Endothelial cell of umbilical vein (primary cell): ENCODE measurements at regions not wholly inside any gene's neighbourhood (a gene's known extent, or its start where the extent isn't known, plus 50 kb on each side); places are given as distances from the start of the nearest gene placed in this dataset.

ENCODE experiments used
- CTCF ChIP-seq, 2 donors: IDR thresholded peaks; 1 replicate in 1 of 2; 2 replicates in 1 of 2; pipeline ENCODE4 v1.5.1; 2011; ENCODE audit warnings: low read length in 2 of 2, mild to moderate bottlenecking in 2 of 2, moderate library complexity in 2 of 2, control low read depth in 1 of 2, inconsistent platforms in 1 of 2, low read depth in 1 of 2; ENCODE audit not compliant: insufficient read depth in 1 of 2; ENCODE audit errors: extremely low read depth in 1 of 2
- EZH2 ChIP-seq: IDR thresholded peaks from 2 replicates; pipeline ENCODE4 v1.6.1; 2012; ENCODE audit warnings: borderline replicate concordance, low read depth, mild to moderate bottlenecking, moderate library complexity, low read length, inconsistent platforms; ENCODE audit not compliant: severe bottlenecking
- MAX ChIP-seq: IDR thresholded peaks from 2 replicates; pipeline ENCODE4 v1.6.1; 2011; ENCODE audit not compliant: insufficient read depth, insufficient read length
- MYC ChIP-seq: IDR thresholded peaks from one replicate; pipeline ENCODE4 v1.6.1; 2011; ENCODE audit warnings: mild to moderate bottlenecking, low read depth, low read length
- POLR2A ChIP-seq: IDR thresholded peaks from 2 replicates; pipeline ENCODE4 v1.6.1; 2012; ENCODE audit warnings: low read depth, mild to moderate bottlenecking, control low read depth, low read length

- TF ChIP-seq EZH2 (no peak), CTCF (IDR thresholded peaks at IDR 0.05; ENCODE audit: extremely low read depth in 1 of 2, insufficient read depth in 1 of 2, low read depth in 1 of 2, low read length in 2 of 2) (no peak), POLR2A (no peak), MAX (no peak), MYC (no peak)
Measured at GRCh38 chrX:39559229-39559628, 538.5 kb downstream of the BCOR start.
